Activated CD8-positive, alpha-beta memory T cell treated with anti-CD3 and anti-CD28 coated beads, Interleukin-2, amount 50 U/mL, for 24 hours (primary cell): ENCODE measurements at regions not wholly inside any gene's neighbourhood (a gene's known extent, or its start where the extent isn't known, plus 50 kb on each side); places are given as distances from the start of the nearest gene placed in this dataset.

ENCODE experiments used
- DNase-seq: peaks from one replicate; pipeline ENCODE4 v3.0.0-alpha.2; 2020; ENCODE audit errors: extremely low read depth

- no peak for DNase-seq
Observed at GRCh38 chr10:78850644-78851435, 217.9 kb upstream of the ZMIZ1 start.

- no peak for DNase-seq
Observed at GRCh38 chr10:78851647-78852046, 217.1 kb upstream of the ZMIZ1 start.

GRCh38 chr10:78852466-78853240, 216.1 kb upstream of the ZMIZ1 start:
- DNase-seq = no peak

- no peak for DNase-seq
Observed at GRCh38 chr10:78853864-78854263, 214.9 kb upstream of the ZMIZ1 start.

- no peak for DNase-seq
Observed at GRCh38 chr10:78856421-78856820, 212.3 kb upstream of the ZMIZ1 start.

GRCh38 chr10:78857193-78857592, 211.6 kb upstream of the ZMIZ1 start:
- DNase-seq = no peak

- no peak for DNase-seq
Observed at GRCh38 chr10:78859266-78859665, 209.5 kb upstream of the ZMIZ1 start.

GRCh38 chr10:78859769-78860168, 209.0 kb upstream of the ZMIZ1 start:
- no peak for DNase-seq

GRCh38 chr10:78860260-78860914, 208.4 kb upstream of the ZMIZ1 start:
- no peak for DNase-seq

GRCh38 chr10:78861529-78862327, 207.0 kb upstream of the ZMIZ1 start:
- DNase-seq = no peak

GRCh38 chr10:78862328-78862640, 206.5 kb upstream of the ZMIZ1 start:
- DNase-seq = no peak

- no peak for DNase-seq
Observed at GRCh38 chr10:78863140-78863905, 205.4 kb upstream of the ZMIZ1 start.

GRCh38 chr10:78863906-78864239, 204.9 kb upstream of the ZMIZ1 start:
- DNase-seq = no peak

GRCh38 chr10:78864761-78865537, 203.8 kb upstream of the ZMIZ1 start:
- DNase-seq = no peak

GRCh38 chr10:78865538-78865875, 203.3 kb upstream of the ZMIZ1 start:
- no peak for DNase-seq

GRCh38 chr10:78865931-78866717, 202.6 kb upstream of the ZMIZ1 start:
- DNase-seq = no peak

GRCh38 chr10:78866731-78867554, 201.8 kb upstream of the ZMIZ1 start:
- no peak for DNase-seq

GRCh38 chr10:78867555-78867939, 201.2 kb upstream of the ZMIZ1 start:
- no peak for DNase-seq

- DNase-seq = no peak
Observed at GRCh38 chr10:78868048-78868447, 200.7 kb upstream of the ZMIZ1 start.
